Prostate gland (tissue), 2 donors: ENCODE measurements at regions not wholly inside any gene's neighbourhood (a gene's known extent, or its start where the extent isn't known, plus 50 kb on each side); places are given as distances from the start of the nearest gene placed in this dataset.

Experiments used
- DNase-seq: peaks from one replicate; pipeline ENCODE4 v3.0.0-alpha.2; 2019; ENCODE audit warnings: low spot score
- H3K27ac ChIP-seq, 2 donors: fragments of 200-600 bp; sonication (generic); 2 replicates each; pipeline ENCODE4 v1.5.1; 2017 to 2019
- H3K27me3 ChIP-seq: fragments of 200-600 bp; sonication (generic); replicated peaks from 2 replicates; pipeline ENCODE4 v1.5.1; 2019; ENCODE audit not compliant: insufficient read depth
- H3K36me3 ChIP-seq, 2 donors: fragments of 200-600 bp; sonication (generic); 1 replicate in 1 of 2; 2 replicates in 1 of 2; pipeline versions ENCODE4 v1.5.1 to v1.8.1; 2017 to 2019
- H3K4me1 ChIP-seq: fragments of 200-600 bp; sonication (generic); replicated peaks from 2 replicates; pipeline ENCODE4 v1.5.1; 2019
- H3K4me3 ChIP-seq, 2 donors: fragments of 200-600 bp; sonication (generic); 2 replicates each; pipeline ENCODE4 v1.5.1; 2017 to 2019
- H3K9me3 ChIP-seq: fragments of 200-600 bp; sonication (generic); 2 replicates; pipeline ENCODE4 v1.5.1; 2017
- POLR2A ChIP-seq: fragments of 450-650 bp; IDR thresholded peaks from one replicate; pipeline ENCODE4 v1.6.1; 2016; ENCODE audit warnings: antibody characterized with exemption, mild to moderate bottlenecking
- POLR2AphosphoS5 ChIP-seq: sonication (generic); formaldehyde crosslinking; IDR thresholded peaks from one replicate; pipeline ENCODE4 v1.6.1; 2017; ENCODE audit warnings: antibody characterized with exemption
- WGBS: methylation state at CpG from one replicate; pipeline ENCODE4 v1.1.5; 2018; 5-methylcytosine and 5-hydroxymethylcytosine counted together
- intact Hi-C: fragments of 100-400 bp; cut with DNase I; formaldehyde crosslinking; loops from one replicate; pipeline ENCODE4 v1.14.2; 2022
- TF ChIP-seq, protein P1 (sequence below), 4 experiments: fragments of 200-600 bp in 2 of 4; fragments of 450-650 bp in 2 of 4; sonication (generic) in 2 of 4; IDR thresholded peaks; 1 replicate in 3 of 4; 2 replicates in 1 of 4; pipeline ENCODE4 v1.5.1; 2016 to 2019; ENCODE audit warnings: antibody characterized with exemption in 4 of 4, mild to moderate bottlenecking in 2 of 4, moderate library complexity in 2 of 4

DNA sequence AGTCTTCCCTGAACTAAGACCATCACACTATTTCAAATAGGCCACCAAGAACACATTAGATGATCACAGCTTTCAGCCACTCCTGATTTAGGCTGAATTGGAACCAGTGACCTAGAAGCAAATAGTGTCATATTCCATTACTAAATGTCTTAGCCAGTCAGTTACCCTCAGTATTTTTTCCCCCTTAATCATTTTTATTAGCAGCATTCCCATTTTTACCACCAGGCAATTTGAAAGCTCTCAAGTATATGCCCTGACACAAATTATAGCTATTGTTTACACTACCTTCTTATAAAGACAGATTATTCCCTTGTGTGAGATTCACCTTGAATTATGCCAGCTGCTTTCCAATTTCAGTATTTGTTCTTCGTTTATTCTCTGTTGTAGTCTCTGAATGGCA is 1146.9 kb downstream of the PDHA2 start:
- Histone ChIP-seq H3K36me3 (no peaks in the 10 kb centered on the region), H3K4me3 (no peak overlapping the region), H3K27me3 (no peaks in the 10 kb centered on the region), H3K4me1 (no peaks in the 10 kb centered on the region), H3K9me3 (no peaks in the 10 kb centered on the region), H3K27ac (no peak overlapping the region)
- intact Hi-C loops, result no loop called here
- WGBS, result 77% methylated on average over 1 of the region's 1 CpG
- DNase-seq, result no peak
- TF ChIP-seq, protein P1, sequence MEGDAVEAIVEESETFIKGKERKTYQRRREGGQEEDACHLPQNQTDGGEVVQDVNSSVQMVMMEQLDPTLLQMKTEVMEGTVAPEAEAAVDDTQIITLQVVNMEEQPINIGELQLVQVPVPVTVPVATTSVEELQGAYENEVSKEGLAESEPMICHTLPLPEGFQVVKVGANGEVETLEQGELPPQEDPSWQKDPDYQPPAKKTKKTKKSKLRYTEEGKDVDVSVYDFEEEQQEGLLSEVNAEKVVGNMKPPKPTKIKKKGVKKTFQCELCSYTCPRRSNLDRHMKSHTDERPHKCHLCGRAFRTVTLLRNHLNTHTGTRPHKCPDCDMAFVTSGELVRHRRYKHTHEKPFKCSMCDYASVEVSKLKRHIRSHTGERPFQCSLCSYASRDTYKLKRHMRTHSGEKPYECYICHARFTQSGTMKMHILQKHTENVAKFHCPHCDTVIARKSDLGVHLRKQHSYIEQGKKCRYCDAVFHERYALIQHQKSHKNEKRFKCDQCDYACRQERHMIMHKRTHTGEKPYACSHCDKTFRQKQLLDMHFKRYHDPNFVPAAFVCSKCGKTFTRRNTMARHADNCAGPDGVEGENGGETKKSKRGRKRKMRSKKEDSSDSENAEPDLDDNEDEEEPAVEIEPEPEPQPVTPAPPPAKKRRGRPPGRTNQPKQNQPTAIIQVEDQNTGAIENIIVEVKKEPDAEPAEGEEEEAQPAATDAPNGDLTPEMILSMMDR (IDR thresholded peaks at IDR 0.05), result no peak
- TF ChIP-seq POLR2A, result no peak
- TF ChIP-seq POLR2AphosphoS5, result no peak

DNA sequence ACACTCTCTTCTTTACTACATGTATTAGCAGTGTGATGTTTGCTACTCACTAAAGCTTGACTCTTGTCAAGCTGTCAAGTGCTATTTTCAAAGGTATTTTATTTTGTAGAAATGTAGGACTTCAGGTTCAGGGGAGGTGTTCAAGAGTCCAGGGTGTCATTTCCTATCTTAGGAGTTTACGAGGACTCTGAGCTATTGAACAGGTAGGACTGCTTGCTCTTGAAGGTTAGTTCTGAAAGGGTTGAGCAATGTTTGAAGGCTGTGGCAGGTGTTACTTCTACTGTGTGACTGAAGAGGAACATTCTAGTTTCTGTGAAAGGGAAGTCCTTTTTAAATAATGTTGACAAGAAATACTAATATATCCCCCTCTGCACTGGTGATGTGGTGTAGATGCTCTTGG is 1151.2 kb downstream of the PDHA2 start:
- Histone ChIP-seq H3K36me3 (no peaks in the 10 kb centered on the region), H3K4me3 (no peak overlapping the region), H3K27ac (no peak overlapping the region), H3K27me3 (no peaks in the 10 kb centered on the region), H3K9me3 (no peaks in the 10 kb centered on the region), H3K4me1 (no peaks in the 10 kb centered on the region)
- intact Hi-C loops, result no loop called here
- TF ChIP-seq POLR2A, result no peak
- TF ChIP-seq, protein P1 (IDR thresholded peaks at IDR 0.05), result no peak
- TF ChIP-seq POLR2AphosphoS5, result no peak
- 76% methylated on average over 1 of the region's 1 CpG for WGBS
- no peak for DNase-seq

DNA sequence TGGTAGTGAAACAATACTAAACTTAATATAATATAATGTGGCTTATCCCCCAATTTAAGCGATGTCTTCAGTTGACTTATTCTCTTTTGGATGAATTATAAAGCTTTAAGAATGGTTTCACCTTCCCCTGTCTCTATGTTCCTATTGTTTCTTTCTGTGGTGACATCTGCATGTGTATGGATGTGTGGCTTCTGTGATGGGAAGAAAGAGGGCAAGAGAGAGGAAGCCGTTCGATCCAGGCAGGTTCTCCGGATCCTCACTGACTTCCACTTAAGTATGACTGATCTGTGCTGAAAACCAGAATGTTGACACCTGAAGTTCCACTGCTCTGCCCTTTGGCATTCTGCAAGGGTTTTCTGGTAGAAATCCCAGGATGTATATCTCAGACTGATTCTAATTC is 1150.8 kb downstream of the STPG2 start:
- intact Hi-C loops, result no loop called here
- Histone ChIP-seq H3K9me3 (no peaks in the 10 kb centered on the region), H3K4me3 (no peak overlapping the region), H3K27me3 (no peaks in the 10 kb centered on the region), H3K4me1 (no peaks in the 10 kb centered on the region), H3K36me3 (no peaks in the 10 kb centered on the region), H3K27ac (no peak overlapping the region)
- no peak for DNase-seq
- TF ChIP-seq, protein P1 (IDR thresholded peaks at IDR 0.05), result no peak
- no peak for TF ChIP-seq POLR2A
- no peak for TF ChIP-seq POLR2AphosphoS5
- 88% methylated on average over 4 of the region's 4 CpGs for WGBS

DNA sequence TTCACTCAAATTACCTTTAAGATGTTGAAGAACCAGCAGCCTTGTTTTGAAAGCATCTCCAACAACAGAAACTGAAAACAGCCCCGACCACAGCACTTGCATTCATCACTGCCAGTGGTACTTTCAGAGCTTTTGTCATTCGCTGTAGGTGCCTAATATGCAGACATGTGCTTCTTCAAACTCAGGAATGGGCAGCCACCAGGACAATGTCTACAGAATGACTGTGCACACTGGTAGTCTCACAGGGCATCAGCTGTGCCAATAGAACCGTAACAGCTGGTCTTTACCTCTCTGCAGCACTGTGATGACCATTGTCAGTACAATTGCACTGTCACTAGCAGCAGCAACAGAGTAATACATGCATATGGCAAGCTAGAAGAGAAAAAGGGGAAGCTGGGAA is 1149.7 kb downstream of the STPG2 start:
- no peaks in the 10 kb centered on the region for H3K4me1 ChIP-seq
- TF ChIP-seq, protein P1 (IDR thresholded peaks at IDR 0.05), result no peak
- TF ChIP-seq POLR2A (no peak), POLR2AphosphoS5 (no peak)
- no peaks in the 10 kb centered on the region for H3K36me3 ChIP-seq
- WGBS, result 73% methylated on average over 3 of the region's 3 CpGs
- H3K4me3 ChIP-seq, result no peak overlapping the region
- H3K27ac ChIP-seq, result no peak overlapping the region
- intact Hi-C loops, result no loop called here
- no peaks in the 10 kb centered on the region for H3K9me3 ChIP-seq
- DNase-seq, result no peak
- no peaks in the 10 kb centered on the region for H3K27me3 ChIP-seq

DNA sequence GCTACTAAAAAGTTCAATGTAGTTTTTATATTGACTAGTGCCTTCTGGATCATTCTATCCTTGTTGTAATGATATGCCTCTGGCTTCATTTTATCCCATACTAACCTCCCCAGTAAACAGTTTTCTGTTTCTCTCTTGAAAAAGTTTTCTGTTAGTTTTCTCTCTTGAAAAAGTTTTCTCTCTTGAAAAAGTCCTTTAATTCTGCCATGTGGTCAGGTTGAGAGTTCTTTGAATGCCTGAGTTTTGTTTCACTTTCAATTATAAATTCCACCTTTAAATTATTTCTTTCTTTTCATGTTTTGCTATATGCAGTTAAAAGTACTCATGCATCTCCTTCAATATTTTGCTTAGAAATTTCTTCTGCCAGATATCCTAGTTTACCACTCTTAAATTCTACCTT is 1139.6 kb downstream of the STPG2 start:
- H3K4me3 ChIP-seq, result no peak overlapping the region
- no peaks in the 10 kb centered on the region for H3K9me3 ChIP-seq
- TF ChIP-seq POLR2A, result no peak
- TF ChIP-seq, protein P1 (IDR thresholded peaks at IDR 0.05), result no peak
- no peak for TF ChIP-seq POLR2AphosphoS5
- H3K27ac ChIP-seq, result no peak overlapping the region
- H3K27me3 ChIP-seq, result no peaks in the 10 kb centered on the region
- no peaks in the 10 kb centered on the region for H3K36me3 ChIP-seq
- H3K4me1 ChIP-seq, result no peaks in the 10 kb centered on the region
- DNase-seq, result no peak
- intact Hi-C loops, result no loop called here
